Femur (tissue), 1 donor: ENCODE measurements at regions not wholly inside any gene's neighbourhood (a gene's known extent, or its start where the extent isn't known, plus 50 kb on each side); places are given as distances from the start of the nearest gene placed in this dataset.

Experiments used
- DNase-seq: peaks from one replicate; pipeline ENCODE4 v3.0.0-alpha.2; 2017

- DNase-seq = no peak
Observed at GRCh38 chr18:6574631-6575030, 154.9 kb upstream of the ARHGAP28 start.

DNA sequence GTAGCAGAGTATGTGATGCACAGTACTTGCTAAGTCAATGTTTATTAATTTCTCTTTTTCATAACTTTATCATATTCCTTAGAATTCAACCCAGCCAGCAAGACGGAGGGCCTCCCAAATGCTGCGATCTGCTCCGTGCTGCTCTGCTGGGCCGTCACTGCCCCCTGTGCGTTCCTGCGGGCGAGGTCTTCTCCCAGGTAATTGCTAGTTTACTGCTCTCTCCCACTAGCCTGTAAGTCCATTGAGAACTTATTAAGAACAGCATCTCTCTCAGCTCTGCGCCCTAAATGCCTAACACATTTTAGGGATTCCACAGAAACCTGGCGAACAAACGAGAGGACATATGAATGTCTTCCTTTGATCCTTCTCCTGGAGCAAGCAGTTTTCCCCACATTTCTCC, 153.6 kb upstream of the ARHGAP28 start:
- no peak for DNase-seq

- DNase-seq = no peak
Observed at GRCh38 chr18:6576718-6577375, 152.7 kb upstream of the ARHGAP28 start.

DNA sequence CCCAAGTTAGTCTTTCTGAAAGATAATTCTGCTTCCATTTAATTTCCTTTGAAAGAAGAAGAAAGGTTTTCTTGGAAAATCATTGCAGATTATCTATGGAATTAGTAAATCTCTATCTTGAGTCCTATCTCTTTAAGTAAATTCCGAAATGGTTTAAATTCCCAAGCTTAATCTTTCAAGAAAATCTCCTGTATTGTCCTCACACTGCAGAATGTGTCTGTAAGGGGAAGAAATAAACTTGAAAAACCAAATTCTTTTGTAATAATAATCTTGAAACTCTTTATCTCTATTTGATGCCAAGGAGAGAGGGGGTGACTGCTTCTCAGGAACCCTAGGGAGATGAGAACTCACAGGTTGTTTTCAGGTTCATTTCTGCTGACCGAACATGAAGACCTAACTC, 150.8 kb upstream of the ARHGAP28 start:
- no peak for DNase-seq

DNA sequence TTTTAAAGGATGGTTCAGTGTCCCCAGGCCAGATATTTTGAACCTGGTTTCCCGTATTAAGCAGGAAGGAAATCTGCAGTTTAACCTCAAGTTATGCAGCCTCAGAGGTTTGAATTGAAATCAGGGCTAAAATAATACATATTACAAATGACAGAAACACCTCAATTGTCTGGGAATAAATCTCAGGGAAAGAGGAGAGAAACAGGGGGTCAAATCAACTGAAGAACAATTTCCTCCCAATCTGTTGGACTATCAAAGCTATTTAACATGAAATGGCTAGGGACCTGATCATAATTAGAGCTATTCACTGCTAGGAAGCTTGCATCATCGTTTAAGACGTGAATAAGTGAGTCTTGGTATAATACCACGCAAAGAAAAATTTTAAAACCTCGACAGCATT, 150.0 kb upstream of the ARHGAP28 start:
- no peak for DNase-seq

GRCh38 chr18:6580401-6580800, 149.1 kb upstream of the ARHGAP28 start:
- DNase-seq = no peak

GRCh38 chr18:6589923-6590322, 139.6 kb upstream of the ARHGAP28 start:
- DNase-seq = no peak

GRCh38 chr18:6590326-6590725, 139.2 kb upstream of the ARHGAP28 start:
- DNase-seq = no peak

DNA sequence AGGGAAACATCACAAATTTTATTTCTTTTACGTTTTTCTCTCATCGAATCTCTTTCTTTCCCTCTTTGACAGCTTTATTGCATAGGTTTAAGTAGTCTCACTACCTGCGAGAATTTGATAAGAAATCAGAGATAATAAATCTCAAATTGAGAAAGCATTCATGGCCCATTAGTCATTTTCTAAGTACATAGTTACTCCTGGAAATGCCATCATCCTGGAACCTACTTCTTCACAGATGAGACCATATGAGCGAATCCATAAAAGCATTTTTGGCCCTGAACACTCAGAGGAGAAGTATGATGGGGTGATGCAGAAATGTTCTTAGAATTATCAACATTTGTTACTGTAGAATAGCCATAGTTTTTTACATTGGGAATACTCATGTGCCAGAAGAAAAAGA, 138.0 kb upstream of the ARHGAP28 start:
- DNase-seq = no peak

GRCh38 chr18:6592522-6592921, 137.0 kb upstream of the ARHGAP28 start:
- DNase-seq = no peak

DNA sequence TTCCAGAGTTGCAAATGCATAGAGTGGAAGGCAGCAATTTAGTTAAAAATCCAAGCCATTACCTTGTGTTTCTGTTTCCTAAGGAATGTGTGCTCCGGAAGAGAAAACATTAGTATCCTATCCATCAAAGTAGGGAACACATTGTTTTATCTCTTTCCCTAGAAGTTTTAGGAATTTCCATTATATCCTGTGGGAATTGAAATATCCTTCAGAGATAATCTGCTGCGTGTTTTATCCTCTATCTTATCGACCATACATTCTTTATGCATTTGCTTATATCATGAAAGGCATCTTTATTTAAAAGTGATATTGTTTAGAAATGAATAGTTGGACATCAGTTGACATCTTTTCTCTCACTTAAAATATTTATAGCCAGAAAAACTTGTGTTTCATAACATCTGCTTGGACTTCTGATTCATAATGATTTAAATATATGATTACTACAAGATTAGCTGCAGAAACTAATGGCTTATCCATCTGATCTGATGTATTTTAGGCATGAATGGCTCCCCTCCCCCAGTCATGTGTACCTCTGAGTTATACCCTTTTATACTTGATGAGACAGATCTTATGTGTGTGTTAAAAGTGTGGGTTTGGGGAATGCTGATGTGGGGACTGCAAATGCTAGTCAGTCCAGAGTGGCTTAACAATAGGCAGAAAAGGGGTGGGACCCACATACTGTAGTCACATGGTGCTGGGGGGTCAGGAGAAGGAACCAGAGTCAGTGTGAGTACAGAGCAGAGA, 136.2 kb upstream of the ARHGAP28 start:
- no peak for DNase-seq

- no peak for DNase-seq
Observed at GRCh38 chr18:6595666-6596065, 133.8 kb upstream of the ARHGAP28 start.

GRCh38 chr18:6598657-6599056, 130.9 kb upstream of the ARHGAP28 start:
- DNase-seq = no peak

DNA sequence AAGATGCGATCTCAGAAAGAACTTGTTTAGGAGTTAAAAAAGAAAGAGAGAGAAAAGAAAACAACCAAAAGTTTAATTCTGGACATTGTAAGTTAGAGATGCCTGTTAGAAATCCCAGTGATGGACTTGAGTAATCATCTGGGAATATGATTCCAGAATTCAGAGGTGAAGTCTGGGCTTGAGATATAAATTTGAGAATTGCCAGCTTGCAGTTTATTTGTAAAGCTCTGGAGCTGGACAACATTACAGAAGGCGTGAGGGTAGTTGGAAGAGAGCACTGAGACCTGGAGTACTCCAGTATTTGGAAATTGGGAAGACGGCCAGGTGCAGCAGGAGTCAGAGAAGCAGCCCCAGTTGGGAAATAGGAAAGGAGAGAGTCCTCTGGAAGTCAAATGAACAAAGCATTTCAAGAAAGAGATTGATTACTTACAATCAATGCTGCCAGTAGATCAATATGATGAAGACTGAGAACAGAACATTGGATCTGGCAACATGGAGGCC, 128.8 kb upstream of the ARHGAP28 start:
- no peak for DNase-seq

- no peak for DNase-seq
Observed at GRCh38 chr18:6601241-6601640, 128.3 kb upstream of the ARHGAP28 start.

DNA sequence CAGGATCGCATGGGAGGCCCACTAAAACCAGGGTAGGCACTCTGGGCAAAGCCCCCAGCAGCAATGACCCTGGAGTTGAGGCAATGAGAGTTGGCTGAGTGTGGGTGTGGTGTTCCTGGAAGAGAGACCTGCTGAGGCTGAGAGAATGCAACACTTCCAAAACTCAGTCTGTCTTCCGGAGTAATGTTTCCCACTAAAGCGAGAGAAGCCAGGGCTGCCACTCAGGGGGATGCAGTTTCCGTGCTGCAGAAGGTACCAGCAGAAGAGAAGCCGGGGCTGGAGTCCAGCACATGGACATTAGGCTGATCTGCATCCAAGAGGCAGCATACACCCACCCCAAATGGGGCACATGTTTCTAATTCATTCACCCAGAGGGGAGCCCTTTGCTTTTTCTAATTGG, 127.2 kb upstream of the ARHGAP28 start:
- DNase-seq = no peak

- DNase-seq = no peak
Observed at GRCh38 chr18:6604573-6604941, 125.0 kb upstream of the ARHGAP28 start.

- no peak for DNase-seq
Observed at GRCh38 chr18:6605115-6605869, 124.2 kb upstream of the ARHGAP28 start.

DNA sequence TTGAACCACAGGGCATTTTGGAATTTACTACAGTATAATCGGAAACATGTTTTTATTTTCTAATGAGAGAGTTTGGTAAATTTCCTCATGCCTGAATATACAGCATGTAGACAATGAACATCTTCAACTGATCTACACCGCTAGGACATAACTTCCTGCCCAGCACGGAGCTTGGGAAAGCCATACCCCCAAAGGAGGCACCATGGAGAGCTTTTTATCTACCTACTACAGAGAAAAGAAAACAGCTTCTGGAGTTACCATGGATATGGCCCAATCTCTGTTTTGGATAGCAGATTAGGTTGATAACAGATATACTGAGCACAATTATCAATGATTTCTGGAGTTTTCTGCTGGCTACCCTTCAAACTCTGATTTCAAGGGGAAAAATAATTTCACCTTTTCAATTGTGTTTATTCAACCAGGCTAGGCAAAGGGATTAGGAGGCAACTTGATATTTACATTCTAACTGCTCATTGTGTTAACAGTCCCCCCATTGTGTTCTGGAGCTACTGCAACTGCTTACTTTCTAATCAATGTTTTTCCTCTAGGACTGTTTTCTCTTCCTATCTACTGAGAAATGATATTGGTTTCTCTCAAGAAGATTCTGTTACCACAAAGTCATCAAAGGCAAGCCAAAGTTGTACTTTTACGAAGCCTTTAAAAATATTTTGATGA, 123.0 kb upstream of the ARHGAP28 start:
- no peak for DNase-seq

GRCh38 chr18:6607343-6607742, 122.2 kb upstream of the ARHGAP28 start:
- DNase-seq = peak; percentile 45

GRCh38 chr18:6609666-6610264, 119.8 kb upstream of the ARHGAP28 start:
- no peak for DNase-seq

DNA sequence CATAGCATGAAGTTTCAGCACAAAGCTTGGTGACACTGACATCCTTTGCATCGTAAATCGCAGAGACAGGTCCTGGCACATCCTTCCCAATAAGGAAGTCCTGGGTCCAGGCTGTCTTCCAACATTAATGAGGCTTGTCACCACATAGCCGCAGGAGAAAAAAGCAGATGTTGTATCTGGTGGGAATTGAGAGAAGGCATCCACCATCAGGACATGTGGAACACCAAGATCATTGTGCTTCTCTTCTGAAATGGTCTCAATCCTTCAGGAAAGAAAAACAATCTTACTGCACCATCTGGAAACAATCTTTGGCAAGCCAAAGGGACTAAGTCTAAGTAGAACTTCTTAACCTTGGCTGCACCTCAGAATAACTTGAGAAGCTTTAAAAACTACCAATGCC, 119.0 kb upstream of the ARHGAP28 start:
- no peak for DNase-seq

- no peak for DNase-seq
Observed at GRCh38 chr18:6613581-6613980, 115.9 kb upstream of the ARHGAP28 start.
